Right atrium auricular region (tissue), 2 donors: ENCODE measurements at regions not wholly inside any gene's neighbourhood (a gene's known extent, or its start where the extent isn't known, plus 50 kb on each side); places are given as distances from the start of the nearest gene placed in this dataset.

ENCODE experiments used
- DNase-seq: peaks from one replicate; pipeline ENCODE4 v3.0.0-alpha.2; 2019; ENCODE audit warnings: low spot score
- H3K27ac ChIP-seq, 2 donors: fragments of 200-600 bp; sonication (generic); 1 replicate in 1 of 2; 2 replicates in 1 of 2; pipeline ENCODE4 v1.5.1; 2016 to 2019
- H3K27me3 ChIP-seq, 2 donors: fragments of 200-600 bp; sonication (generic); one replicate each; pipeline versions ENCODE4 v1.5.1 to v1.6.0; 2017 to 2019
- H3K36me3 ChIP-seq: fragments of 200-600 bp; sonication (generic); one replicate; pipeline ENCODE4 v1.5.1; 2016
- H3K4me1 ChIP-seq, 2 donors: fragments of 200-600 bp; sonication (generic); one replicate each; pipeline versions ENCODE4 v1.5.1 to v1.6.0; 2017 to 2019
- H3K4me3 ChIP-seq, 2 donors: fragments of 200-600 bp; sonication (generic); 1 replicate in 1 of 2; 2 replicates in 1 of 2; pipeline ENCODE4 v1.5.1; 2017 to 2019; ENCODE audit warnings: mild to moderate bottlenecking in 1 of 2, moderate library complexity in 1 of 2
- H3K9me3 ChIP-seq, 2 donors: fragments of 200-600 bp; sonication (generic); one replicate each; pipeline ENCODE4 v1.5.1; 2019
- TF ChIP-seq, protein P1 (sequence below), 2 donors: fragments of 200-600 bp; sonication (generic); IDR thresholded peaks; one replicate each; pipeline ENCODE4 v1.5.1; 2019; ENCODE audit warnings: antibody characterized with exemption in 2 of 2

DNA sequence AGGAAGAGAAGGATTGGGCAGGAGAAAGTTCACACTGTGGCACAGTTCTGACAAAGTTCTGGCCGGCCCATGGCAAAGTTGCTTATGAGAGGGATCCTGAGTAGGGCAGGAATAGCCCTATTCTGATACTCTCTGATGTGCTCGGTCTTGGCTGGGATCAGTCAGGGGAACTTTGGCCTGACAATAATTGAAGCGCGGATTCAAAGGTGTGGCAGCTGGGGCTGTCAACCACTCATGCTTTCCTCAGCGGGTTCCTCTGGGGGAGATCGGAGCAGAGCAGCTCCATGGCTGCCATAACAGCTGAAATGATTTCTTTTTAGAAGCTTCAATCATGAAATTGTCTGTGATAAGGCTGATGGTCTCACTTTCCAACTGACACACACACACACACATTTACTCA lies 714.1 kb downstream of the DHX35 start:
- no peaks in the 10 kb centered on the region for H3K9me3 ChIP-seq
- DNase-seq = no peak
- no peak overlapping the region for H3K4me3 ChIP-seq
- no peaks in the 10 kb centered on the region for H3K4me1 ChIP-seq
- TF ChIP-seq, protein P1, sequence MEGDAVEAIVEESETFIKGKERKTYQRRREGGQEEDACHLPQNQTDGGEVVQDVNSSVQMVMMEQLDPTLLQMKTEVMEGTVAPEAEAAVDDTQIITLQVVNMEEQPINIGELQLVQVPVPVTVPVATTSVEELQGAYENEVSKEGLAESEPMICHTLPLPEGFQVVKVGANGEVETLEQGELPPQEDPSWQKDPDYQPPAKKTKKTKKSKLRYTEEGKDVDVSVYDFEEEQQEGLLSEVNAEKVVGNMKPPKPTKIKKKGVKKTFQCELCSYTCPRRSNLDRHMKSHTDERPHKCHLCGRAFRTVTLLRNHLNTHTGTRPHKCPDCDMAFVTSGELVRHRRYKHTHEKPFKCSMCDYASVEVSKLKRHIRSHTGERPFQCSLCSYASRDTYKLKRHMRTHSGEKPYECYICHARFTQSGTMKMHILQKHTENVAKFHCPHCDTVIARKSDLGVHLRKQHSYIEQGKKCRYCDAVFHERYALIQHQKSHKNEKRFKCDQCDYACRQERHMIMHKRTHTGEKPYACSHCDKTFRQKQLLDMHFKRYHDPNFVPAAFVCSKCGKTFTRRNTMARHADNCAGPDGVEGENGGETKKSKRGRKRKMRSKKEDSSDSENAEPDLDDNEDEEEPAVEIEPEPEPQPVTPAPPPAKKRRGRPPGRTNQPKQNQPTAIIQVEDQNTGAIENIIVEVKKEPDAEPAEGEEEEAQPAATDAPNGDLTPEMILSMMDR (IDR thresholded peaks at IDR 0.05) = no peak
- no peaks in the 10 kb centered on the region for H3K27me3 ChIP-seq
- no peaks in the 10 kb centered on the region for H3K36me3 ChIP-seq
- H3K27ac ChIP-seq = no peak overlapping the region

DNA sequence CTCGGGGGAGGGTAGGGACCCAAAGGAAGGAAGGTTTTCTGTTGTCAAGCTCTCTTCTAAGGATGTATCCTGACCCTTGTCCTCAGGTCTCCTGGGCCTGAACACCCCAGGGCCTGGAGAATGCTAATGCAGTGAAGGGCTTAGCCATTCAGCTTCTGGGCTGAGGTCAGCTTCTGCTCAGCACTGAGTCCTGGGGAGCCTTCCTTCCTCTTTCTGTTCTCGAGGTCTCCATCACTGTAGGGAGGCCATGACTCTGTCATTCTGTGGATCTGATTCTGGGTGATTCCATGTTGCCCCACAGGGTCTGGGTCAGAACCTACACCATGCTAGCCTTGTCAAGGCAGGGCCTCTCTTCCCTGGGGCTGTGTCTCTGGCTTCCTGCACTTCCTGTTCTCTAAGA lies 712.7 kb downstream of the DHX35 start:
- TF ChIP-seq, protein P1 (IDR thresholded peaks at IDR 0.05) = no peak
- Histone ChIP-seq H3K4me1 (no peaks in the 10 kb centered on the region), H3K36me3 (no peaks in the 10 kb centered on the region), H3K27me3 (no peaks in the 10 kb centered on the region), H3K9me3 (no peaks in the 10 kb centered on the region), H3K27ac (no peak overlapping the region), H3K4me3 (no peak overlapping the region)
- no peak for DNase-seq

DNA sequence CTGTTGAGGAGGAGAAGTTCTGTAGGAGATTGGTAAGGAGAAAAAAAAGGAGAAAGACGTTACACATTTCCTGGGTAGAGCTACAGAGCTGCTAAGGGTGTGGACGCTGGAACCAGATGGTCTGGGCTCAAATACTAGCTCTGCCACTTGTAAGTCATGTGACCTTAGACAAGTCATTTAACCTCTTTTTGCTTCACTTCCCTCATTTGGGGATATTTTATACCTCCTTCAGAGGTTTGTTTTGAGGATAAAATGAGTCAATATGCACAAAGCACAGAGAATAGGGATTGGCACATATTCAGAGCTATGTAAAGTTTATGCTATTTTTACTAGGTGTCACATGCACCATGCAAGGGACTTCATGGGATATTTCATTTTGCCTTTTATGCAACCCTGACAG lies 708.8 kb downstream of the DHX35 start:
- Histone ChIP-seq H3K27ac (no peak overlapping the region), H3K27me3 (no peaks in the 10 kb centered on the region), H3K4me3 (no peak overlapping the region), H3K9me3 (no peaks in the 10 kb centered on the region), H3K4me1 (no peaks in the 10 kb centered on the region), H3K36me3 (no peaks in the 10 kb centered on the region)
- DNase-seq = no peak
- TF ChIP-seq, protein P1 (IDR thresholded peaks at IDR 0.05) = no peak

DNA sequence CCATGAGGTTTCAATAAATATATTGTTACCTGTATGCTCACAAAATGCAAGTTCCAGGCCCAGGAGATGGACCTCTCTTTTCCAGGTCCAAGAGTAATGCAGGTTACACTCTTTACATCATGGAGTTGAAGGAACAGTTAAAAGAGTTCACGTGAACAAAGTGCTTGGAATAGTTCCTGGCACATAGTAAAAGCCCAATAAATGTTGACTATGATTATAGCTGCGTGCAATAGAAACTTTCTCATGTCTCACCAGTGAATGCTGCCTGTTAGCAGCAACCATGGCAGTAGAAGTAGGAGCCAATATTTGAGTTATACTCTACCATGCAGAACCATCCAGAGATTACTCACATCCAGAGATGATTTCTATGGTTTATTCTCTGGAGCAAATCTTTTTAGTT lies 707.5 kb downstream of the DHX35 start:
- TF ChIP-seq, protein P1 (IDR thresholded peaks at IDR 0.05) = no peak
- Histone ChIP-seq H3K36me3 (no peaks in the 10 kb centered on the region), H3K27ac (no peak overlapping the region), H3K27me3 (no peaks in the 10 kb centered on the region), H3K4me1 (no peaks in the 10 kb centered on the region), H3K4me3 (no peak overlapping the region), H3K9me3 (no peaks in the 10 kb centered on the region)
- no peak for DNase-seq

DNA sequence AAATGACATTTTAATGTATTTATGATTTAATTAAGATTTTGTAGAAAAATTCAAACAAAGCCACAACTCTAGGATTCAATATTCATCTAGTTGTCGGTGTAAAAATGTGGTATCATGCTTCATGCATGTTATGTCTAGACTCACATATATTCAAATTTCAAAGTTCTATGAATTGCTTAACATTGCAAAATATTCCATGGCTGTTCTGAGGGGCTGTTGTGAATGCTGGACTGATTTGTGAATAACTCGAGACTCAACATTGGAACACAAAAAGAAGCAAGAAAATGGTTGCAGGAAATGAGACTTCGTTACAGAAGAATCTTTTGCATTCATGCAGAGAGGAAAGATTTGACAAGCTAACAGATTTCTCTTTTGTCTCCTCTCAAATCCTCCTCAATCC lies 705.9 kb downstream of the DHX35 start:
- Histone ChIP-seq H3K27ac (no peak overlapping the region), H3K4me1 (no peaks in the 10 kb centered on the region)
- TF ChIP-seq, protein P1 (IDR thresholded peaks at IDR 0.05) = no peak

DNA sequence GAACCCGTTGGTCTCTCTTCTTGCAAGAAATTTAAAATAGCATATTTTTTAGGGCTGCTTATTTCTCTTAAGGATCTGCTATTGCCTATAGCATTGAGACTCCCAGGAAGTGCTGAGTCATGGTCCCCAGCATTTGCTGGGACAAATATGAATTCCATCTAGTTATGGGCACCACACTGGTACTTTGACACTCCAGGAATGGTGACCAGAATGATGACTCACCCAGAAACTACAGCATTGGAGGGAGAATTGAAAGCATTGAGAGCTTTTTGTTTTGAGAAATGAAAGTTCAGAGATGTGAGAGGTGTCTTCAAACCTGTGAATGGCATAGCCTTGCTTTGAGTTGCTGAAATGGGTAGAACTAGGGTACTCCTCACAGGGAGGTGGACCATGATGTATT lies 699.7 kb downstream of the DHX35 start:
- Histone ChIP-seq H3K27me3 (no peaks in the 10 kb centered on the region), H3K4me3 (no peak overlapping the region), H3K9me3 (no peaks in the 10 kb centered on the region), H3K4me1 (no peaks in the 10 kb centered on the region), H3K36me3 (no peaks in the 10 kb centered on the region), H3K27ac (no peak overlapping the region)
- TF ChIP-seq, protein P1 (IDR thresholded peaks at IDR 0.05) = no peak
- no peak for DNase-seq

More for the DNA sequence above, 705.9 kb downstream of the DHX35 start:
- no peak for DNase-seq
- Histone ChIP-seq H3K4me3 (no peak overlapping the region), H3K9me3 (no peaks in the 10 kb centered on the region), H3K27me3 (no peaks in the 10 kb centered on the region), H3K36me3 (no peaks in the 10 kb centered on the region)
